ENCODE measurements at regions not wholly inside any gene's neighbourhood (a gene's known extent, or its start where the extent isn't known, plus 50 kb on each side); places are given as distances from the start of the nearest gene placed in this dataset.
A peak's percentile ranks its signal among the peaks of the same experiment; 100 is the strongest.
"Not testable (repeated sequence)": the region's sequence is repeated elsewhere in the genome, so short reads cannot be mapped to it uniquely, and the experiment has no call there.

DNA sequence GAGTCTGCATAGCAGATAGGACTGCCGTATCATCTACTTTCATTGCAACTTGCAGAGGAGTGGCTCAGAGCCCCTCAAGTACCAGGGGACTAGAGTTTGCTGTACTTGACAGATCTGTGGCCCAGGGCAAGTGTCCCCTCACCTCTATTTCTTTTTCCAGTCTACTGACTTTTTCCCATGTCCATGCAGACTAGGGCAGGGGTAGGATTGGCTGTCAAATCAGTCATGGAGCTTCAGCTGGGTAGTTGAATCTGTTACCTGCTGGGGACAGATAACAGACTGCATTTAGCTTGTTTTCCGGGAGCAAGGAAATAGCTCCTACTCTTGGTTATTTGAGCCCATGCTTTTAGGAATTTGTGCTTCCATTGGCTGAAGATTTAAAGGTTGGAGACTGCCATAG, 121.0 kb upstream of the CDK13 start:
- Histone ChIP-seq H3K4me3 (no peak overlapping the region), H3K36me3 (no peaks in the 10 kb centered on the region), H3K9me3 (no peaks in the 10 kb centered on the region), H3K27ac (no peak overlapping the region), H3K4me1 (no peaks in the 10 kb centered on the region), H3K27me3 (no peaks in the 10 kb centered on the region)
- DNase-seq: no peak
- TF ChIP-seq, protein P1, sequence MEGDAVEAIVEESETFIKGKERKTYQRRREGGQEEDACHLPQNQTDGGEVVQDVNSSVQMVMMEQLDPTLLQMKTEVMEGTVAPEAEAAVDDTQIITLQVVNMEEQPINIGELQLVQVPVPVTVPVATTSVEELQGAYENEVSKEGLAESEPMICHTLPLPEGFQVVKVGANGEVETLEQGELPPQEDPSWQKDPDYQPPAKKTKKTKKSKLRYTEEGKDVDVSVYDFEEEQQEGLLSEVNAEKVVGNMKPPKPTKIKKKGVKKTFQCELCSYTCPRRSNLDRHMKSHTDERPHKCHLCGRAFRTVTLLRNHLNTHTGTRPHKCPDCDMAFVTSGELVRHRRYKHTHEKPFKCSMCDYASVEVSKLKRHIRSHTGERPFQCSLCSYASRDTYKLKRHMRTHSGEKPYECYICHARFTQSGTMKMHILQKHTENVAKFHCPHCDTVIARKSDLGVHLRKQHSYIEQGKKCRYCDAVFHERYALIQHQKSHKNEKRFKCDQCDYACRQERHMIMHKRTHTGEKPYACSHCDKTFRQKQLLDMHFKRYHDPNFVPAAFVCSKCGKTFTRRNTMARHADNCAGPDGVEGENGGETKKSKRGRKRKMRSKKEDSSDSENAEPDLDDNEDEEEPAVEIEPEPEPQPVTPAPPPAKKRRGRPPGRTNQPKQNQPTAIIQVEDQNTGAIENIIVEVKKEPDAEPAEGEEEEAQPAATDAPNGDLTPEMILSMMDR (IDR thresholded peaks at IDR 0.05): no peak
- no peak for TF ChIP-seq POLR2A (IDR thresholded peaks at IDR 0.05)

DNA sequence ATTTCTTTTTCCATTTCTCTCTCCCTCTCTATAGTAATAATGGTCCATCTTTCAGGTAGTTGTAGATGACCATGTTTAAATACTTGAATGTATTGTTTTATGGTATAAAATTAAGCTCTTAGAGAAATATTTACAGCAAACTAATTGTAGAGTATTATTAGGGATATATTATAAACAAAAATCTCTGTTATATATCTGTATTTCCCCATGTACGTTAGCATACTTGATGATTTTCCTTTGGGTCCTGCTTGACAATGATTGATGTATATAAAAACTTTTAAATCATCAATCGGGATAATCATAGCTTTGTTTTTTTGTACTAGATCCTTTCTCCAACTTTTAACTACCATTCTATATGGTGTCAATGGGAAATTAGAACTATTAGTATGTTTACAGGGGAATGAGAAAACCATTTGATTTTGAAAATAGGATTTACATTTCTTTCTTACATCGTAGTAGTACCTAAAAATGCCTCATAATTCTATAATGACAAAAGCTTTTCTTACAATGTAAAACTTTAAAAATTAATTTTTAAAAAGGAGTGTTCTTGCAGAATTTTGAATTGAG, 117.5 kb upstream of the CDK13 start:
- no peak overlapping the region for H3K27ac ChIP-seq
- no peaks in the 10 kb centered on the region for H3K36me3 ChIP-seq
- TF ChIP-seq, protein P1 (IDR thresholded peaks at IDR 0.05): no peak
- TF ChIP-seq POLR2A (IDR thresholded peaks at IDR 0.05): no peak
- H3K4me1 ChIP-seq: no peaks in the 10 kb centered on the region
- no peaks in the 10 kb centered on the region for H3K9me3 ChIP-seq
- peak overlapping the region in 1 of 4 donors; percentile 57 for H3K4me3 ChIP-seq
- DNase-seq: no peak
- H3K27me3 ChIP-seq: no peaks in the 10 kb centered on the region

DNA sequence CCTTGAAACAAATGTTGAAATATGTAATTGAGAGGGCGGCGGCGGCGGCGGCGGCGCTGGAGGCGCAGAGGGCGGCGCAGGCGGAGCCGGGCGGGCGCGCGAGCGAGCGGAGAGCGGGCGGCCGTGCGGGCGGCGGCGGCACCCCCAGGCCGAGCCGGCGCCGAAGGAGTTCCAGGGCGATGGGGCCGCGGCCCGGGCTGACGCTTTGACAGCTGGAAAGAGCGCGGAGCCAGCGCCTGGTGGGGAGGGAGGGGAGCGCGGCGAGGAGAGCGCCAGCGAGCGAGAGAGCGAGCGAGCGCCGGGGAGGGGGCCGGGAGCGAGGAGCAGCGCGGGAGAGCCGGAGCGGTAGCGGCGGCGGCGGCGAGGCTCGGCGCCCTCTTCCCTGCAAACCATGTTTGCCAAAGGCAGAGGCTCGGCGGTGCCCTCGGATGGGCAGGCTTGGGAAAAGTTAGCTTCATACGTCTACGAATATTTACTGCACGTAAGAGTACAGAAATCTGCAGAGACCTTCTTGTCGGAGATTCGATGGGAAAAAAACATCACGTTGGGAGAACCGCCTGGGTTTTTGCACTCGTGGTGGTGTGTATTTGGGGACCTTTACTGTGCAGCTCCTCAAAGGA, 116.8 kb upstream of the CDK13 start:
- H3K4me3 ChIP-seq: peak overlapping the region; percentile 30 to 68 (median 46)
- not testable (repeated sequence) for H3K9me3 ChIP-seq, H3K27ac ChIP-seq, H3K27me3 ChIP-seq, H3K4me1 ChIP-seq, H3K36me3 ChIP-seq
- TF ChIP-seq, protein P1 (IDR thresholded peaks at IDR 0.05): peak in 1 of 6 experiments; percentile 8
- DNase-seq: peak in 1 of 3 donors; percentile 66

DNA sequence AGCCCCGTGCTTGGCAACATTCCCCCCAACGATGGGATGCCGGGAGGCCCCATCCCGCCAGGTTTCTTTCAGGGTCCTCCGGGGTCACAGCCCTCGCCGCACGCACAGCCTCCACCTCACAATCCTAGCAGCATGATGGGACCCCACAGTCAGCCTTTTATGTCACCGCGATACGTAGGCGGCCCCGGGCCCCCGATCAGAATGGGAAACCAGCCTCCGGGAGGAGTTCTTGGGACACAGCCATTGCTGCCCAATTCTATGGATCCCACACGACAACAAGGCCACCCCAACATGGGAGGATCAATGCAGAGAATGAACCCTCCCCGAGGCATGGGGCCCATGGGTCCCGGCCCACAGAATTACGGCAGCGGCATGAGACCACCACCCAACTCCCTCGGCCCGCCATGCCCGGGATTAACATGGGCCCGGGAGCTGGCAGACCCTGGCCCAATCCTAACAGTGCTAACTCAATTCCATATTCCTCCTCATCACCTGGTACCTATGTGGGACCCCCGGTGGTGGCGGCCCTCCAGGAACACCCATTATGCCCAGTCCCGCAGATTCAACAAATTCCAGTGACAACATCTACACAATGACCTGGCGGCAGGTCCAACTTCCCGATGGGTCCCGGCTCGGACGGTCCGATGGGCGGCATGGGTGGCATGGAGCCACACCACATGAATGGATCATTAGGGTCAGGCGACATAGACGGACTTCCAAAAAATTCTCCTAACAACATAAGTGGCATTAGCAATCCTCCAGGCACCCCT, 116.0 kb upstream of the CDK13 start:
- peak overlapping the region in 2 of 4 donors; percentile 57 to 68 for H3K4me3 ChIP-seq
- not testable (repeated sequence) for DNase-seq, H3K4me1 ChIP-seq, H3K27me3 ChIP-seq, H3K36me3 ChIP-seq, H3K27ac ChIP-seq, H3K9me3 ChIP-seq

DNA sequence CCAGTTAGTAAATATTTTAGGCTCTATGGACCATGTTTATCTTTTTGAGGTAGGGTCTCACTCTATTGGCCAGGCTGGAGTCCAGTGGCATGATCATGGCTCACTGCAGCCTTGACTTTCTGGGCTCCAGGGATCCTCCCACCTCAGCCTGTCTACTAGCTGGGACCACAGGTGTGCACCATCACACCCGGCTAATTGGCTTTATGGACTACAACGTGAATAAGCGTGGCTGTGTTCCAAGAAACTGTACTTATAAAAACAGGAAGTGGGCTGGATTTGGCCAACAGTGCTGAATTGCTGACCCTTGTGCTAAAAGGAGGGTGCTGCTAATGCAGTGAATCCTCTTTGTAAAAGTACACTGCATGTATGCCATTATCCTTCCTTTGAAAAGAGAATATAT, 111.7 kb upstream of the CDK13 start:
- no peaks in the 10 kb centered on the region for H3K9me3 ChIP-seq
- TF ChIP-seq, protein P1 (IDR thresholded peaks at IDR 0.05): no peak
- no peak for TF ChIP-seq POLR2A (IDR thresholded peaks at IDR 0.05)
- peaks cover 0 to 6% (median 0%) of the 10 kb centered on the region in 4 donors for H3K4me1 ChIP-seq
- no peak overlapping the region for H3K4me3 ChIP-seq
- H3K27ac ChIP-seq: no peak overlapping the region
- peak in 1 of 3 donors; percentile 58 for DNase-seq
- H3K36me3 ChIP-seq: no peaks in the 10 kb centered on the region
- no peaks in the 10 kb centered on the region for H3K27me3 ChIP-seq

DNA sequence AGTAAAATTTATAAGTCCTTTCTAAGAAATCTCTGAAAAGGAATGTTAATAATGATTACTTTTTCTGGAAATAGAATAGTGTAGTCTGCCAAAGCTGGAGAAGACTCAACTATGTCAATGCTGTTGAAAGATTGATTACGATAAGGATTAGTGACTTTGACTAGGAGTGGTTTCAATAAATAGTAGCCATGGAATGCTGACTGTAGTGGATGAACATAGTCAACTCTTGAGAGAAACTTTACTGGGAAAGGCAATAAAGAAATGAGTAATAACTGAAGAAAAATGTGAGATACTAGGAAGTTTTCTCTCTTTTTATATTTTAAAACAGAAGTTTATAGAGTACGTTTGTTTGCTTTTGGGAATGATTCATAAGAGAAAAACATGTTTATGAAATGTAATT, 105.0 kb upstream of the CDK13 start:
- Histone ChIP-seq H3K27me3 (no peaks in the 10 kb centered on the region), H3K4me1 (no peaks in the 10 kb centered on the region), H3K27ac (no peak overlapping the region), H3K36me3 (no peaks in the 10 kb centered on the region), H3K4me3 (no peak overlapping the region), H3K9me3 (no peaks in the 10 kb centered on the region)
- no peak for DNase-seq
- TF ChIP-seq, protein P1 (IDR thresholded peaks at IDR 0.05): no peak
- TF ChIP-seq POLR2A (IDR thresholded peaks at IDR 0.05): no peak
